Nephron (organoid): ENCODE measurements at regions not wholly inside any gene's neighbourhood (a gene's known extent, or its start where the extent isn't known, plus 50 kb on each side); places are given as distances from the start of the nearest gene placed in this dataset.

Experiments used
- H3K27ac Mint-ChIP-seq, 3 experiments: 2 replicates each; pipeline ENCODE4 v1.8.0; 2020; ENCODE audit warnings: mixed read lengths in 3 of 3, mild to moderate bottlenecking in 2 of 3, moderate library complexity in 1 of 3
- H3K27me3 Mint-ChIP-seq: 2 replicates; pipeline ENCODE4 v1.8.0; 2021; ENCODE audit warnings: low read depth, mild to moderate bottlenecking, moderate library complexity, mixed read lengths
- H3K36me3 Mint-ChIP-seq: 2 replicates; pipeline ENCODE4 v1.8.0; 2020; ENCODE audit warnings: low read depth, mixed read lengths
- H3K4me1 Mint-ChIP-seq: 2 replicates; pipeline ENCODE4 v1.8.0; 2020; ENCODE audit warnings: mixed read lengths
- H3K4me3 Mint-ChIP-seq, 3 experiments: 2 replicates each; pipeline ENCODE4 v1.8.0; 2020; ENCODE audit warnings: mild to moderate bottlenecking in 3 of 3, mixed read lengths in 3 of 3, moderate library complexity in 2 of 3
- H3K9me3 Mint-ChIP-seq: 2 replicates; pipeline ENCODE4 v1.8.0; 2020; ENCODE audit warnings: mixed read lengths
- CTCF ChIP-seq, 3 experiments: fragments of 200-600 bp; sonication (generic); IDR thresholded peaks; one replicate each; pipeline ENCODE4 v1.5.0; 2021; ENCODE audit warnings: antibody characterized with exemption in 3 of 3; ENCODE audit not compliant: unreplicated experiment in 3 of 3

GRCh38 chr3:160163229-160163878, 61.9 kb upstream of the C3orf80 start:
- H3K9me3 Mint-ChIP-seq, result peaks cover 8% of the 10 kb centered on the region
- no peak overlapping the region for H3K4me3 Mint-ChIP-seq
- H3K27ac Mint-ChIP-seq, result peak overlapping the region in 2 of 3 experiments; percentile 38 to 51
- H3K27me3 Mint-ChIP-seq, result no peaks in the 10 kb centered on the region
- no peaks in the 10 kb centered on the region for H3K4me1 Mint-ChIP-seq
- peak; percentile 48 to 65 (median 50) for TF ChIP-seq CTCF (IDR thresholded peaks at IDR 0.05; ENCODE audit: unreplicated experiment in 3 of 3)
- H3K36me3 Mint-ChIP-seq, result peaks cover 3% of the 10 kb centered on the region

- Mint-ChIP-seq H3K27ac (no peak overlapping the region), H3K4me1 (no peaks in the 10 kb centered on the region), H3K4me3 (no peak overlapping the region), H3K9me3 (peaks cover 8% of the 10 kb centered on the region), H3K27me3 (no peaks in the 10 kb centered on the region), H3K36me3 (peaks cover 3% of the 10 kb centered on the region)
- no peak for TF ChIP-seq CTCF (IDR thresholded peaks at IDR 0.05; ENCODE audit: unreplicated experiment in 3 of 3)
Measured at GRCh38 chr3:160168246-160168645, 57.0 kb upstream of the C3orf80 start.

- Mint-ChIP-seq H3K36me3 (peaks cover 3% of the 10 kb centered on the region), H3K27ac (peak overlapping the region in 2 of 3 experiments; percentile 8 to 24), H3K9me3 (peaks cover 8% of the 10 kb centered on the region), H3K27me3 (no peaks in the 10 kb centered on the region), H3K4me3 (no peak overlapping the region), H3K4me1 (no peaks in the 10 kb centered on the region)
- no peak for TF ChIP-seq CTCF (IDR thresholded peaks at IDR 0.05; ENCODE audit: unreplicated experiment in 3 of 3)
Measured at GRCh38 chr3:160169139-160169976, 55.9 kb upstream of the C3orf80 start.

- Mint-ChIP-seq H3K4me1 (no peaks in the 10 kb centered on the region), H3K27me3 (no peaks in the 10 kb centered on the region), H3K36me3 (no peaks in the 10 kb centered on the region), H3K27ac (no peak overlapping the region), H3K4me3 (no peak overlapping the region), H3K9me3 (peaks cover 6% of the 10 kb centered on the region)
- TF ChIP-seq CTCF (IDR thresholded peaks at IDR 0.05; ENCODE audit: unreplicated experiment in 3 of 3), result no peak
Measured at GRCh38 chr3:160170409-160171370, 54.5 kb upstream of the C3orf80 start.

- Mint-ChIP-seq H3K4me3 (no peak overlapping the region), H3K27me3 (peaks cover 4% of the 10 kb centered on the region), H3K9me3 (no peaks in the 10 kb centered on the region), H3K4me1 (no peaks in the 10 kb centered on the region), H3K36me3 (no peaks in the 10 kb centered on the region), H3K27ac (no peak overlapping the region)
- no peak for TF ChIP-seq CTCF (IDR thresholded peaks at IDR 0.05; ENCODE audit: unreplicated experiment in 3 of 3)
Measured at GRCh38 chr3:160171813-160172212, 53.4 kb upstream of the C3orf80 start.
